ENCODE measurements at regions not wholly inside any gene's neighbourhood (a gene's known extent, or its start where the extent isn't known, plus 50 kb on each side); places are given as distances from the start of the nearest gene placed in this dataset.

GRCh38 chr7:41501006-41501405 lies 201.9 kb downstream of the INHBA start (continued):
- no peak for TF ChIP-seq JUND (IDR thresholded peaks at IDR 0.05; ENCODE audit: low read depth, low read length)
- no peak for TF ChIP-seq POLR2AphosphoS5 (IDR thresholded peaks at IDR 0.05; ENCODE audit: low read length)
- TF ChIP-seq RELA (IDR thresholded peaks at IDR 0.05; ENCODE audit: borderline replicate concordance, partially characterized antibody): no peak
- no peak for TF ChIP-seq RUNX3 (IDR thresholded peaks at IDR 0.05; ENCODE audit: low read length)
- no peak for TF ChIP-seq ZBED1 (IDR thresholded peaks at IDR 0.05; ENCODE audit: borderline replicate concordance)
- no peak for TF ChIP-seq ELK1 (IDR thresholded peaks at IDR 0.05; ENCODE audit: low read depth, low read length)
- no peak for TF ChIP-seq IRF5 (IDR thresholded peaks at IDR 0.05; ENCODE audit: borderline replicate concordance)
- no peak for TF ChIP-seq YBX1 (IDR thresholded peaks at IDR 0.05)
- TF ChIP-seq ATF2 (IDR thresholded peaks at IDR 0.05; ENCODE audit: low read length): no peak

GRCh38 chr7:41492603-41493002 lies 210.3 kb downstream of the INHBA start:
- in situ Hi-C loops (cut with MboI): no loop called here

More at GRCh38 chr7:41492603-41493002, 210.3 kb downstream of the INHBA start:
- H3K4me1 ChIP-seq (ENCODE audit: control insufficient read depth, insufficient read depth, low read length): no peaks in the 10 kb centered on the region
- RAD21 ChIA-PET (ENCODE audit: unreplicated experiment): no interaction called here
- CTCF ChIA-PET: no interaction called here
- FAIRE-seq (no peak), DNase-seq (ENCODE audit: low read depth, low spot score) (no peak), ATAC-seq (no peak)
- H3K79me2 ChIP-seq (ENCODE audit: control insufficient read depth, insufficient read depth, low read length): no peaks in the 10 kb centered on the region
- H3K36me3 ChIP-seq (ENCODE audit: control insufficient read depth in 2 of 2, insufficient read depth in 2 of 2, low read length in 1 of 2): no peaks in the 10 kb centered on the region
- H3K27me3 ChIP-seq (replicated peaks in 1 of 2; ENCODE audit: control insufficient read depth in 2 of 2, insufficient read depth in 2 of 2, low read length in 1 of 2): no peaks in the 10 kb centered on the region
- H2AFZ ChIP-seq (ENCODE audit: control insufficient read depth, low read depth, low read length): no peak overlapping the region
- POLR2A ChIA-PET: no interaction called here
- intact Hi-C loops (cut with micrococcal nuclease; ENCODE audit: unreplicated experiment): no loop called here
- H3K4me3 ChIP-seq: no peak overlapping the region
- H3K9me3 ChIP-seq (replicated peaks; ENCODE audit: control insufficient read depth, insufficient read depth, low read length): no peaks in the 10 kb centered on the region
- SMC1A ChIA-PET (ENCODE audit: uncharacterized antibody, unreplicated experiment): interaction anchor here (0.9 kb wide), 1 partner anchor 255 kb away, joined by 3 read pairs; no protein-coding TSS in a partner anchor
- no peak overlapping the region for H3K9ac ChIP-seq (ENCODE audit: control insufficient read depth, insufficient read depth, low read length)
- TF ChIP-seq SMARCA5 (IDR thresholded peaks at IDR 0.05): no peak
- TF ChIP-seq CTCF (IDR thresholded peaks at IDR 0.05 in 2 of 3, conservative IDR thresholded peaks at IDR 0.05 in 1 of 3; ENCODE audit: control insufficient read depth in 2 of 3, extremely low read depth in 1 of 3, insufficient read depth in 1 of 3, low read depth in 3 of 3, low read length in 3 of 3): no peak
- no peak for TF ChIP-seq ZNF274 (IDR thresholded peaks at IDR 0.05; ENCODE audit: insufficient read depth, insufficient read length)
- TF ChIP-seq NR2F1 (conservative IDR thresholded peaks at IDR 0.05): no peak
- no peak for TF ChIP-seq NR2C1 (IDR thresholded peaks at IDR 0.05)
- TF ChIP-seq STAT3 (IDR thresholded peaks at IDR 0.05; ENCODE audit: low read depth, low read length): no peak
- TF ChIP-seq EP300 (IDR thresholded peaks at IDR 0.05; ENCODE audit: borderline replicate concordance in 1 of 2, control insufficient read depth in 1 of 2, low read depth in 2 of 2, low read length in 2 of 2): no peak
- TF ChIP-seq ATF2 (IDR thresholded peaks at IDR 0.05; ENCODE audit: low read length): no peak
- TF ChIP-seq JUNB (IDR thresholded peaks at IDR 0.05): no peak
- TF ChIP-seq NFIC (IDR thresholded peaks at IDR 0.05; ENCODE audit: low read depth, low read length): no peak
- TF ChIP-seq PAX5 (IDR thresholded peaks at IDR 0.05; ENCODE audit: borderline replicate concordance, low read depth, low read length): no peak
- H3K4me2 ChIP-seq (ENCODE audit: control insufficient read depth, insufficient read depth): no peak overlapping the region
- H3K27ac ChIP-seq (ENCODE audit: control insufficient read depth, insufficient read depth): no peak overlapping the region
- no TSS peak for BruUV-seq (replicated peaks)
- 30% methylated on average over 4 of the region's 4 CpGs for WGBS (ENCODE audit: insufficient coverage, insufficient replicate concordance, low lambda C conversion rate, missing lambda C conversion rate)
- H4K20me1 ChIP-seq (ENCODE audit: control insufficient read depth, insufficient read depth): no peaks in the 10 kb centered on the region

All from GM12878 (cell line).